NCI-H128 (cell line): ENCODE measurements at regions not wholly inside any gene's neighbourhood (a gene's known extent, or its start where the extent isn't known, plus 50 kb on each side); places are given as distances from the start of the nearest gene placed in this dataset.
A peak's percentile ranks its signal among the peaks of the same experiment; 100 is the strongest.

ENCODE experiments used
- DNase-seq: peaks from one replicate; lab custom pipeline; 2025; ENCODE audit not compliant: unreplicated experiment; lab: John Stamatoyannopoulos, UW

DNA sequence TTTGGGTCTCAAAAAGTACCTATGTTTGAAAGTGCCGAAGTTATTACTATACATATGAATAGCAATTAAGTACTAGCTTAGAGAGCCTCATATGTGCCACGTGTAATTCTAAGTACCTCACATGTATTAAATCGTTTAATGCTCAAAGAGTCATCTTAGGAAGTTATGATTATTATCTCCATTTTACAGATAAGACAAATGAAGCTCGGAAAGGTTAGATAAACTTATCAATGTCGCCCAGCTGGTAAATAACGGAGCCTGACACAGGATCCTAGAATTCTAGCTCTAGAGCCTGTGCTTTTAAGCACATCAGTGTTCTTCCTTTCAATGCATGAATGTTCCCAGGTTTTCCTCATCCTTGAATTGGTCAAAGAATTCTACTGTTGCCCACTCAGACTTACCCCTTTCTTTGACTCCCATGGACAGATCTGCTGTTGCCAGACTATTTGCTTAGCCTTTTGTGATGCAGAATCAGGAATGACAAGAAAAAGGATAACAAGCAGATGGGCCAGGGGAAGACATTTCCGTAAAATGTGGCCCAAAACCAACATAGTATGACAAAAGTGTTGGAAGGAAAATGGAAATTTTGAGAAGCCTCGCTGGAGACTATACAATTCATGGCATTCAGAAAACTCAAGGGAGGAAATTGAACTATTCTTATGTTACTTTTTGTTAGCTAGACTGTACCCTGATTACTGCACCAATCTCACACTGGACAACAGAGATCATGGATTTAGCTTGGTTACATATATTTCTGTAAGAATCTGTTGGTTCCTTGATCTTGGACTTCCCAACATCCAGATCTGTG lies 237.1 kb upstream of the CITED2 start:
- no peak for DNase-seq

DNA sequence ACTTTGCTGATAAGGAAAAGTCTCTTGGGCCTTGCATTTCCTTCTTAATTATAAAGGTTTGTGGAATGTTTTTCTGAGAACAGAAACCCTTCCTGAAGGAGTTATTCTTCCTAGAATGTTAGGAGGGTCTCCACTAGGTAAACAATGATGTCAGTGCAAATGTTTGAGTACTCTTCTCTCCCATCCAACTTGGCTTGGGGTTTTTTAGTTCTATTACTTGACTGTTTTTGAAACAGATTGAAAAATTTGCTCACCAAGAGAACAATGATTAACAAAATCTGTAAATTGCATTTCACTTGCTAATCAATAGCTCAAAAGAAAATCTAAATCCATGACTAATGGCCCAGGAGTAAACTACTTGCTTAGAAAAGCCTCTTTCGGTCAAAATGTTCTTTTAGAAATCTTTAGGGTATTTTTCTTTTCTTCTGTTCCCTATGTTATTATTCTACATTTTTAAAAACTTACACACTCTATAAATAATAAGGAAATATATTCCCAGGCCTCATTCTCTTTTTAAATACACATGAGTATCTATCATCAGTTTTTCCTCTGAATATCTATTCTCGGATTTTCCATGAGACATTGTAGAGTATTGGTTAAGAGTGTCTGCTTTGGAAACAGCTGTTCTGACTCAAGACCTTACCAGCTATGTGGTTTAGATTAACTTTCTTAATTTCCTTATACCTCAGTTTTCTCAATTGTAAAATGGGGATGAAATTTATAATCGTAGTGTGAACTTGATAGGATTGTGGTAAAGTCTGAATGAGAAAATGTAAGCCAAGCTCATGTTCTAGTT lies 234.2 kb upstream of the CITED2 start:
- DNase-seq: no peak

DNA sequence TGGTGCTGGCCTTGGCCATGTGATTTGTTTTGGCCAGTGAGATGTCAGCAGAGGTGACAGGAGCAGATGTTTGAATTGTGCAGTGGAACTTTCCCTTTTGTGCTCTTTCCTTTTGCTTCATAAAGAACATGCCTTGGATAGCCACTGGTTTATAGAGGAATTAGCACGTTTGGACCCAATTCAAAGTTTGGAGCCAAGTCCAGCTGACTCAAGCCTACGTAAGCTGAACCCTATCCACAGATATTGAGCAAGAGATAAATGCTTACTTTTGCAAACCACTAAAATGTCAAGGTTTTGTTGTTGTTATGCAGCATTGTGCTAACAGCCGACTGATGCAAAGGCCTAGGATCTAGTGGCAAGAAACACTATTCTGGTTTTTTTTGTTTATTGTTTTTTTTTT lies 230.9 kb upstream of the CITED2 start:
- no peak for DNase-seq

DNA sequence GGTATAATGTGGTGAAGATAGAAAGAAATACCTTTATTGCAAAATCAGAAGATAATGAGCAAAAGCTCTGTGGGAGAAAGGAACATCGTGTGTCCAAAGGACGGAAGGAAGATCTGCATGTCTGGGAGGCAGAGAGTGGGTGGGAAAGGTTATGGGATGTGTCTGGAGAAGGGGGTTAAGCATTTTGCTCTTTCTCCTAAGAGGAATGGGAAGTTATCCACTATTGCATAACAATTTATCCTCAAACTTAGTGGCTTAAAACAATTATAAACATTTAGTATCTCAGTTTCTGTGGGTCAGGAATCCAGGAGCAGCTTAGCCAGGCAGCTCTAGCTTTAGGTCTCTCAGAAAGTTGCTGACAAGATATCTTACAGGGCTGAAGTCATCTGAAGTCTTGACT lies 229.1 kb upstream of the CITED2 start:
- no peak for DNase-seq

DNA sequence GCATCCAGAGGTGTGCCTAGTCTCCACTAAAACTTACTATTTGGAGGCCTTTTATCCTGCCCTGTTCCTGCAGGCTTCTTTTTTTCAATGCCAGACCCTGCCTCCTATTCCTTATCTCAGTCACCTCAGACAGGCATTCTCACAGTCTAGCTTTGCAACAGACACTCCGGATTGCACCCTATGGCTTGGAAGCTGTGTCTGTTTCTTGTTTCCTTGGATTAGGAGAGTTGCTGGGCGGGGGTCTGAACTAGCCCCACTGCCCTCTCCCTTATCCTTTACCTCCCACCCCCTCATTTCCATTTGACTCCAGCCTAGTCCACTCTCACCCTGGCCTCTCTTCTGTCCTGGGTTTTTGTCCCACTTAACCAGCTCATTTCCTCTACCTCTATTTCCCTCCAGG lies 228.1 kb upstream of the CITED2 start:
- no peak for DNase-seq

DNA sequence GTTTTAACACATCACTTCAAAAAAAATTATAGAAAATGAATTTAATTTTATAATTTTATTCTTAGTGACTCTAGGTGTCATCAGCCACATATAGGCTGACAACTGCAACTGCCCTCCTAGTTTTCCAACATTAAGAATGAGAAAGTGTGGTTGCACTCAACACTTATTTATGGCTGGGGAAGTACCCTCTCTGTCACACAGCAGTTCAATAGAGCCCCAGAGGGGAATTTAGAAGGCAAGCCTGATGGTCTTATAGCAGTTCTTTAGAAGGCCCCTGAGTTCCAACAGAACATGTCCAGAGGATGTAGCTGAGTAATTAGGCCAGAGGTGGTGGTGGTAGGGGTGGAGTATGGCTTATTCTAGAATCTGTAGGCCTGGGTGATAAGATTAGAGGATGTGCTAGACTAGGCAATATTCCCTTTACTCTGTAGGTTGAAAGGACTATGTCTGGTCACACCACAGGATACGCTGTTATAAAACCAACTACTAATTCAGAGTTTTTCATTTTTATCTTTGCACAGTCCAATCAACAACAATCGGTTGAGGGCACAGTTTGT lies 226.5 kb upstream of the CITED2 start:
- DNase-seq: no peak

DNA sequence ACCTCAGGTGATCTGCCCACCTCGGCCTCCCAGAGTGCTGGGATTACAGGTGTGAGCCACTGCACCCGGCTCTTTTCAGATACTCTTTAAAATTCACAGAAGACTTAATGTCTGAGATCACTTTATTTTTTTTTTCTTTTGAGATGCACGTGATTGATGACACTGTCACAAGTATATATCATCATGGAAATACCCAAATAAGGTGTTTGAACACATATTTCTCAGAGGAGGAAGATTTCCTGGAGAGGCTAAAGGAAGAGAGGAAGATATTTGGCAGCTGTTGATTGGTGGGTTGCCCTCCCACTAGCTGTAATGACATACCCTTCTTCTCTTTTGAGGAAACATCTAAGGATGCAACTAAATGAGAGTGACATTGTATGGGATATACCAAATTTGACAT lies 225.9 kb upstream of the CITED2 start:
- DNase-seq: no peak

DNA sequence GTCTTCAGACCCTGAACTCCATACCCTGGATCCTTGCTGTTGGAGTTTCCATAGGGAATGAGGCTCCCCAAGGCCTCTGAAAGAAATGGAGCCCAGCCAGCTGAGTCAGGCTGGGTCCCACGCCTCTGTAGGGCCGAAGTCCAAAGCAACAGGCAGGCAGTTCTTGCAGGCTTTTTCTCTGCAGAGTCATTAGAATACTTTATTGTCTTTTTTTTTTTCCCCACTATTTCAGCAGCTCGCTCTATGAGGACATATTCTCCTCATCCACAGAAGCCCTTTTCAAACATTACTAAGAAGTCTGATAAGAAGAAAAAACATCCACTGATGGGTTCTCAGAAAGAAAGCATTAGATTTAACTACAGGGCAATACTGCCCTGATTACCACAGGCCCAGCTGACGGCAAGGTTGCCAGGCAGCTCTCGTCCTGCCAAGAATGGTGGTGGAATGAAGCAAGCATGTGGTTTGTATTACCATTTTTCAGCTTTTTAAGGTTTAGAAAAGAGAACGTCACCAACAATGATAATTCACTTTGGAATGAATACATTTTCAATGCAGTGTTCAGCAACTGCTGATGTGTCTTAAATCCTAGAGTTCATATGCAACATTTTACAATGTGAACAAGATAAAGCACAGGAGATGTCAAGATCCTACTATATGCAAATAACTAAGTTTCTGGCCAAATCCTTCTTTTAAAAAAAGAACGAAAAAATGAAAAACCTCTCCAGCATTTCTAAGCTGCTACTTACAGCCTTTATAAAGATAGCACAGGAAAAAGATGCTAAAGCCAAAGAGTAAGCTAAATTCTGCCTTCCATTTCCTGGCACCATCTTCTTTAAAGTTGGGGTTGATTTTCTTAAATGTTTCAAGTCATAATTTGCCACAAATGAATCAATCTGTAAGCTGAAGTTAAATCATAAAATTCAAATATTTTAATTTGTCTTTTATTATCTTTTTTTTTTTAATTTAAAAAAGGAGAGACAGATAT lies 223.6 kb upstream of the CITED2 start:
- no peak for DNase-seq

DNA sequence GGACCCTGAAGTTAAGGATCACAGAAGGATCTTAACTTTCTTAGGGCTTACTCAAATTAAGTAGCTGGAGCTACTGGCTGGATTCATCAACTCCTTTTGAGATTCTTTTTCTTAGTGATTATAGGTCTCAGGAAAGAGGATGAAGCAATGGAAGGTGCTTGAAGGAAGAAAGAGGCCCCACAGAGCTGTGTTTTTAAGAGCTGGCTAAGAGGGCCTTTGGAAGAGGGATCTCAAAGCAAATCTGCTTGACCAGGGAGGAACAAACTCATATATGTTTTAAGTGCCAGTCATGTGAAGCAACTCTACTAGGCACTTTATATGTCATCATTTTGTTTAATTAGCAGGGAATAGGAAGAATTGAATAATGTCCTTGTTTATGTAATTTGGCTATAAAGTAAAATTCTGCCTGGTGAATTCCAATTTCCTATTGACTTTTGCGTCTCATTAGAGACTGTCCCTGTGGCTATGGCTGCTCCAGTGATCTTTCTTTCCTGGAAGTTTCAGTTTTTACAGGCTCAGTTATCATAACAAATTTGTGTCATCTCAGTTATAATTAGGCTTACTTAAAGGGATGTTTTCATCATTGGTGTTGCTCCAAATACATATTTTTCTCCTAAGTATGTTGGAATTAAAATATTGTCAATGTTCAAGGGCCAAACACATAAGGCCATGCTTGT lies 222.8 kb upstream of the CITED2 start:
- DNase-seq: no peak

DNA sequence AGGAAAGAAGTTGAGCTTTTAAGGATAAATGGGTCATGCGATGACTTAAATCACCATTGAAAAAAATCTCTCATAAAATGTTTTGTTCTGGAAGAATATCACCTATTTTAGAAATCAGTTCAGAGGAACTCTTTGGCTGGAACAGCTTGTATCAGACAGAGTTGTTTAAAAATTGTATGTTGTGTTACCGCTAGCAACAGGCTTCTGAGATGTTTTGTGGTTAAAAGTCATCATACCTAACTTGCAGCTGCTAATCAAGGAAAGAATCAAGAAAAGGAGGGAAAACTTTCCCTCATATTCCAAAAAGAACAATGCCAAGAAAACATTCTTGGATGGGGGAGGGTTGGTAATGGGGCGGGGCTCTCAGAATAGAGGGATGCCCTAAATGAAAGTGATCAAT lies 220.7 kb upstream of the CITED2 start:
- DNase-seq: no peak

DNA sequence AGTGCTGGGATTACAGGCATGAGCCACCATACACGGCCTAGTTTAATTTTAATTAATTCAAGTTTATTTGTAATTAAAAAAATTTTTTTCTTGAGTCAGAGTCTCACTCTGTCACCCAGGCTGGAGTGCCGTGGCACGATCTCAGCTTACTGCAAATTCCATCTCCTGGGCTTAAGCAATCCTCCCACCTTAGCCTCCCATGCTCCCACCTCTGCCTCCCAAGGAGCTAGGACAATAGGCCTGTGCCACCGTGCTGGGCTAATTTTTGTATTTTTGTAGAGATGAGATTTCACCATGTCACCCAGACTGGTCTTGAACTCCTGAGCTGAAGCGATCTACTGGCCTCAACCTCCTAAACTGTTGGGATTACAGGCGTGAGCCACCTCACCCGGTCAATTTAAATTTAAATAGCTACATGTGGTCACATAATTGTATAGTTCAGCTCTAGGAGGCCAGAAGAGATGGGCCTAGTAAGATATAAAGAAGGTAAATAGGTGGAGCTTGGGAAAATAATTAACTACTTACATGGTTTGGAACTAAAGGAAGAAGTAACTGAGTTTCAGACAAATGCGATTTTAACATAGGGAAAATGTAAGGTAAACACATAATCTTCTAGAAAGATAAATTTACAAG lies 220.0 kb upstream of the CITED2 start:
- no peak for DNase-seq

DNA sequence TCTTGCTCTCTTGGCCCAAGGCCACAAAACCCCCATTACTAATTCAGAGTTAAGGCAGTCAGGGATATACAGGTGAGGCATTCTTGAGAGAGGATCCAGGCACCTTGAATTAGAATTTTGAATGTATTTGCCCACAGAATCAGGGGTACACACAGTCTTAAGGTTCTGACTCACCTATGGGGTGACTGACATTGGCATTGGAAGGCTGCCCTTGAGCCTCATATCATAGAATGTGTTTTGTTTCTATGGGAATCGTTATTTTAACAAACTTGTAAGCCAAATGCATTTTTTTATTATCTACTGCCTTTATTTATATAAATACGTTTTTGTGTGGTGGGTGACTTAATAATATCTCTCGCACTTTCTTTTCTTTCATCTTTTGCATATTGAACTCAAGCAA lies 218.6 kb upstream of the CITED2 start:
- no peak for DNase-seq

DNA sequence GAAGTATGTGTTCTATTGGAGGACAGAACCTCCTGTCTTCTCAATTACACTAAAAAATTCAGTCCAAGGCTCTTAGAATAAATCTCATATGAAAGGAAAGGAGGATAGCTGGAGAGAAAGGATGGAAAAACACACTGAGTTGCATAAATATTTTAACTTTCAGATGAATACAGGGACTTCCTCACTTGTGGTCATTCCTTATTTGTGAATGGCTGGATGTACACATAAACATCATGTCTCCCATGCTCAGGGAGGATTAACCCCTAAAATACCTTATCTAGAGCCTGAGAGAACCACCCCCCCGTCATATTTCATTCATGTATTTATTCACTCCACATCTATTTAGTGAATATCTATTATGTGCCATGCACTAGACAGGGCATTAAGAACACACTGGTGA lies 217.6 kb upstream of the CITED2 start:
- no peak for DNase-seq

DNA sequence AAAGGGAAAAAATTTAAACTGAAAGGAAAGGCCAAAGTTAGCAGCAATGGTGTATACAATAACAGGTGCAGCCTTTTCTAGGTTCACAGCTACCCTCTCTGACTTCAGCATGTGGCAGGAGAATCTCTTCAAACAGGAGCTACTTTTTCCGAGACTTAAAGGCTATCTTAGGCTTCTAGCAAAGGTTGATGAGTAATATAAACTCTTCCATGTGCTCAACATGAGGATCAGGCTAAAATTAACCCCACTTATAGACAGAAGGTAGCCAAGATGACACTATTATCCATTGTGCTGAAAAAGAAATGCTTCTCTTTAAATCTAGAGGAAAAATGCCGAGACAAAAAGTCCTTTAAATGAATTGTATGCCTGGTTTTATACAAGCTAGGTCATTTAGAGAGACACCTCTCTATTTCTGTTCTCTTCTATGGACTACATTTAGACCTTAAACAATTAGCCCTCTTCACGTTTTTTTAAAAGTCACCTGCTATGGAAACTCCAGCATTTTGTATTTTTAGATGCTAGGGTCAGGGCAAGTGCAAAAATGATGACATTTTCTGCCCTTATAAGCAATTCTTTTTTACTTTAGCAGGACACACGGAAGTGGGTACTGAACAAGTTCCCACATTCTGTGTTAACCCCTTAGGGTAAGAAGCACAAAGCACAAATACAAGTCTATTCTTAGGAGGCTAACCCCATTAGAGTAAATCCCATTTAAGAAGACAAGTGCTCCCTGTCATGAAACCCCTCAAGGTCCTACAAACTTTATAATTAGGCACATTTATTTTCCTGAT lies 216.8 kb upstream of the CITED2 start:
- no peak for DNase-seq

DNA sequence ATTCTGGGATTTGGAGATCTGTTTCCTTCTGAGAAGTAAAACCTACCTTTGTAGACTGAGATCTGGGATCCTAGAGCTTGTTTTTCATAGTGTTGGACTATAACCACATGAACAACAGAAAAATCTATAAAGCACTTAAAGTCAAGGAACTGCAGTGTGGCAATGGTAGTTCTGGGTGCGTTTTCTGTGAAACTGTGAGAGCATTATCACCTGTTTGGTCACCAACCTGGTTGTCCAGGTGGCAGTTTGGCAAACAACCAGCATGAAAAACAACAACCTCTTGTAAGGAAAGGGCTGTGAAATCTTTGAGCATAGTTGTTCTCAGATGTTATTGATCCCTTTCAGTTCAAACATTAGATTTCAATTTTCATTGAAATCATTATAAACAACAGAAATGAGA lies 215.8 kb upstream of the CITED2 start:
- no peak for DNase-seq

DNA sequence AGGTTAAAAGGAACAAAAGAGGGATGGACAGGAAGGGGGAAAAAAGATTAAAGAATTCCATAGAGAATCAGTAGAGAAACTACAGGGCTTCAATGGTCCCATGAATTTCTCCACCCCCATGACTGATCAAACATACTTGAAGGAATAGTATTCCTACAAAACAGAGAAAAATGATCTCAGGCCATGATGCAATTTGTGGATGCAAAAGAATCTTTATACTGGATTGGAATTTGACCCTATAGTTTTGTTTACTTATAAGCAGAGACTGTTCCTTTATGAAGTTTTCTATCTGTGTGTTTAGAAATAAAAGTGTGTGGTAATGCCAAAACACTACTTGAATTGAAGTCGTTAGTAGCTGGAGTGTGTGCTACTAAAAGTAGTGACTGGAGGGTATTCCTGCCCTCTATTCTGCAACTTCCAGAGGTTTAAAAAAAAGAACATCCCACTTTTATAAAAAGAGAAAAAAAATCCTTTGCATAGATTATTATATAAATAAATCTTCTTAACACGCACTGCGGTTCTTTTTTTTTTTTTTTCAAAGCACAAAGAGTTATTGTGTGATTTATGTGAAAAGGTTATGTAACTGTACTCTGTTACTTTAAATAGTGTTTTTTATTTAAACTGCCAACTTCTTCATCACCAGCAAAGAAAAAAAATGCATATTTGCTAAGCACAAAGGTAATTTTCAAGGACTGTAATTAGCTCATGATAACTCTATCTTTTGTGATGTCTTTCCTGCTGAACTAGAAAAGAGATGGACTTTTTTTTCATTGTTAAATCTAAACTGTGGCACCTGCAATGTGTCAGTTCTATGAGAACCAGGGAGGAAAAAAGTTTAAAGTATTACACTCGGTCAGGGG lies 214.5 kb upstream of the CITED2 start:
- DNase-seq: no peak

DNA sequence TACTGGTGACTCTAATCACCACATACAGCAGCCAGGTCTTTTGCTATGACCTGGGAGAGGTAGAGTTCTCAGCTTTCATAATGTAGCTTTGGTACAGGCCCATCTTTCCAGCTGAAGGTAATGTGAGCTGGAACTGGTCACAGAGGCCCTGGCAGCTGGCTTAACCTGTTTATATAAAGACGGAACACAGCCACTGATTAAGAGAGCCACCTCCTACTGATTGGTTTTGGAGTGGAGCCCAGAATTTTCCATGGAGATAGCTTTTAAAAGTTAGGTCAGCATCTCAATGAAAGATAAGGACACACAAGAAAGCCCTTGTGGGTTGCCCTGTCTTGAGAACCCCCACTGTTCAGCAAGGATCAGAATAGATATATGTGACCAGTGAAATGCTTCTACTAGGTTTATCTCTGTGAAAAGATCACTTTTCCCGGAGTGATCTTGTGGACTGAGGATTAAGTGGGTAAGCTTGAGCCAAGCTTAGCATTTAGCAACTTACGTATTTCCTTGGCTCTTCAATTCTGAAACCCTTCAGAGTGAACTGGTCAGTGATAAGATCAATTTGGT lies 213.7 kb upstream of the CITED2 start:
- peak; percentile 53 for DNase-seq

DNA sequence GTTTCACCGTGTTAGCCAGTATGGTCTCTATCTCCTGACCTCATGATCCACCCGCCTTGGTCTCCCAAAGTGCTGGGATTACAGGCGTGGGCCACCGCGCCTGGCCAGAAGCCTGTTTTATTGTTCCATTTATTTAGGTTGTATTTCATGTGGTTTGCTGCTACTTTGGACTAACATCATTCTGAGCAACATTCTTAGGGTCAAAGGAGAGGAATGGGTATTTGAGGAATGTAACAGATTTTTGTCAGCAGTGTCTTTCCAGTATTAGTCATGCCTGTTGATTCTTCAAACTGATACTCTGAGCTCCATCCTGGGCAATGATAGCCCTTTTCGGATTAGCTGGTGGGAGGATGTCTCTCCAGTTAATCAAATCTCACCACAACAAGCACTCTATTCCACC lies 213.0 kb upstream of the CITED2 start:
- no peak for DNase-seq
